ENCODE measurements at regions not wholly inside any gene's neighbourhood (a gene's known extent, or its start where the extent isn't known, plus 50 kb on each side); places are given as distances from the start of the nearest gene placed in this dataset.

- TF ChIP-seq POLR2A (IDR thresholded peaks at IDR 0.05): no peak
- TF ChIP-seq CTCF (IDR thresholded peaks at IDR 0.05): no peak
Observed at GRCh38 chr17:53186001-53186400, 636.7 kb upstream of the KIF2B start.

Measured in vagina (tissue), 2 donors.